Cardiac fibroblast (primary cell): ENCODE measurements at regions not wholly inside any gene's neighbourhood (a gene's known extent, or its start where the extent isn't known, plus 50 kb on each side); places are given as distances from the start of the nearest gene placed in this dataset.

Experiments
- DNase-seq, 2 donors: peaks; one replicate each; pipeline versions ENCODE4 v3.0.0 to v3.0.0-alpha.2; 2010; ENCODE audit warnings: low read depth in 2 of 2
- H3K4me3 ChIP-seq, 2 donors: replicated peaks in 1 of 2; 1 replicate in 1 of 2; 2 replicates in 1 of 2; pipeline ENCODE4 v1.5.1; 2011; ENCODE audit warnings: low read depth in 2 of 2, low read length in 2 of 2, mild to moderate bottlenecking in 2 of 2, moderate library complexity in 1 of 2
- TF ChIP-seq, protein P1 (sequence below): IDR thresholded peaks from one replicate; pipeline ENCODE4 v1.5.1; 2011; ENCODE audit warnings: low read depth, mild to moderate bottlenecking, low read length, inconsistent platforms

DNA sequence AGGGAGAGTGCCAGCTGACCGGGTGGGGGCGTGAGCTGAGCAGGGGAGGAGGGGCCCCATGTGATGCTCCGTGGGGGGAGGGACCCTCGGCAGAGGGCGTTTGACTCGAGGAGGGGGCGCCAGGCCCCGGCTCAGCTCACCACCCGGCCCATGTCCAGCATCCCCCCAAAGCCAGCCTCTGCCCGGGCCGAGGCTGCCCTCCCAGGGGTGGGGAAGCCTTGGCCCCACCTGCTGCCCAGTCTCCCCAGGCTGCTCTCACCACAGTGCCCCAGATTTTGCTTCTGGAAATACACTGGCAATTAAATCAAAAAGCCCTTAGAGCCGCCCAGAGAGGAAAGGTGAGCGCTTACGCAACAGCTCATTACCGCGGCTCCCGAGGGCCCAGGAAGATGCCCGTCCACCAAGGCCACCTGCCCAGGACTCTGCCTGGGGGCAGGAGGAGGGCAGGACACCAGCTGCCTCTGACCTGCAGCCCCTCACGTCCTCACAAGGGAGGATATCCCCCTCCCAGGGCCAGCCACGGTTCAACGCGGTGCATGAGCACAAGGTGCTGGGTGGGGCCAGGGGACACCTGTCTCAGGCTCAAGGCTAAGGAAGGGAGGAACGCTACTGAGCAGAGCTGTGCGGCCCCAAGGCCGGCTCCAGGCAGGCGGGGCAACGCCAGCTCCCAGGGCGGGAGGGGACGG, 70.0 kb upstream of the INPP5A start:
- no peak for DNase-seq
- no peak overlapping the region for H3K4me3 ChIP-seq
- TF ChIP-seq, protein P1, sequence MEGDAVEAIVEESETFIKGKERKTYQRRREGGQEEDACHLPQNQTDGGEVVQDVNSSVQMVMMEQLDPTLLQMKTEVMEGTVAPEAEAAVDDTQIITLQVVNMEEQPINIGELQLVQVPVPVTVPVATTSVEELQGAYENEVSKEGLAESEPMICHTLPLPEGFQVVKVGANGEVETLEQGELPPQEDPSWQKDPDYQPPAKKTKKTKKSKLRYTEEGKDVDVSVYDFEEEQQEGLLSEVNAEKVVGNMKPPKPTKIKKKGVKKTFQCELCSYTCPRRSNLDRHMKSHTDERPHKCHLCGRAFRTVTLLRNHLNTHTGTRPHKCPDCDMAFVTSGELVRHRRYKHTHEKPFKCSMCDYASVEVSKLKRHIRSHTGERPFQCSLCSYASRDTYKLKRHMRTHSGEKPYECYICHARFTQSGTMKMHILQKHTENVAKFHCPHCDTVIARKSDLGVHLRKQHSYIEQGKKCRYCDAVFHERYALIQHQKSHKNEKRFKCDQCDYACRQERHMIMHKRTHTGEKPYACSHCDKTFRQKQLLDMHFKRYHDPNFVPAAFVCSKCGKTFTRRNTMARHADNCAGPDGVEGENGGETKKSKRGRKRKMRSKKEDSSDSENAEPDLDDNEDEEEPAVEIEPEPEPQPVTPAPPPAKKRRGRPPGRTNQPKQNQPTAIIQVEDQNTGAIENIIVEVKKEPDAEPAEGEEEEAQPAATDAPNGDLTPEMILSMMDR, result no peak

DNA sequence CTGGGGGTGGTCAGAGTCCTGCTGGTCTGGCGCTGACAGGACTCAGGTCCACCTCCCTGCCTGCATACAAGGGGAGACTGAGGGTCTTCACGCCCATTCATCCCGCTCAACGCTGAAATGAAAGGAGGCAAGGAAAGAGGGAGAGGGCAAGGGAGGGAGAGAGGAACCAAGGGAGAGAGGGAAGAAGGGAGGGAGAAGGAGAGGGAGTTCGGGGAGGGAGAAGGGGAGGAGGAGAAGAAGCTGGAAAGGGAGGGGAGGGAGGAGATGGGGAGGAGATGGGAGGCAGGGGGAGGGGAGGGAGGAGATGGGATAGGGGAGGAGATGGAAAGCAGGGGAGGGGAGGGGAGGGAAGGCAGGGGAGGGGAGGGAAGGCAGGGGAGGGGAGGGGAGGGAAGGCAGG, 69.4 kb upstream of the INPP5A start:
- H3K4me3 ChIP-seq, result no peak overlapping the region
- TF ChIP-seq, protein P1, result no peak
- no peak for DNase-seq

DNA sequence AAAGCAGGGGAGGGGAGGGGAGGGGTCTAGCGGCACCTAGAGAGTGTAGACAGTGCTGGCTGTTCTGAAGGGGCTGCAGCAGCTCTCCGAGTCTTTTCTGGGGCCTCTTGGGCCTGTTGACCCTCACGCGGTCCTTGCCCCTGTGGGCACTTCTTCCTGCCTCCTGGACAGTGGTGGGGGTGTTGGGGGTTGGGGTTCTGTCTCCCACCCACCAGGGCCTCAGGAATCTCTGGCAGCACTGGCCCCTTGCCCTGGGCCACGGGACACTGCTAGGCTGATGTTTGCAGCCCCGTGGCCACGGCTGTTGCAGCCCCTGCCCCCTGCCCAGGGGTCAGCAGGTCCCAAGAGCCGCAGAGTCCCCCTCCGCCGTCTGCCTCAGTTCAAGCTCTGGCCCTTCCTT, 68.9 kb upstream of the INPP5A start:
- TF ChIP-seq, protein P1, result no peak
- H3K4me3 ChIP-seq, result no peak overlapping the region
- DNase-seq, result no peak

DNA sequence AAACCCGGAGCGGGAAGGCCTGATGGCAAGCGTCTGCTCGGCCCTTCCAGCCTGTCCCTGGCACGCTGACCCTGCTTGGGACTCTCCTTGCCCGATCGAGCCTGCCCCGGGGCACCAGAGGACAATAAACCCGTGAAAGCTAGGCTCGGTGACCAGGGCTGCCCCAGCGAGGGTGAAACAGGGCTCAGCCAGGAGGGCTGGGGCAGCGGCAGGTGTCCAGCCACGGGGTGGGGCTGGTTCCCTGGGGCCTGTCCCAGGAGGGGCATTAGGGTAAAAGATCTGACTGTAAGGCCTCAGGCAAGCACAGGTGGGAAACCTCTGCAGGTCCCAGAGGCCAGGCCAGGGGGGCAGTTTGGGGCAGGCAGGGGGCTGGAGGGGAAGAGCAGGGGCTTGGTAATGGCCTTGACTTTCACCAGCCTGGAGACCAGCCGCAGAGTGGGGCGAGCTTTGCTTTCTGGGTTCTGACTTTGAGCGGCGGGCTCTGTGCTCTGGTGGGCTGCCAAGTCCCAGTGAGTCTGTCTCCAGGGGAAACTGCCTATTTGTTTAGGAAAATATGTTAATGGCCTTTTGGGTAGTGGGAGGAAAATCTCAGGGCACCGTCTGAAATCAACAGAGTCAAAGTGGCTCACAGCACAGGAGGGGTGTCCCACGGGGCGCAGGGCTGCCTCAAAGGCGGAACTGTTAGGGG, 68.2 kb upstream of the INPP5A start:
- DNase-seq, result no peak
- TF ChIP-seq, protein P1, result no peak
- H3K4me3 ChIP-seq, result no peak overlapping the region

GRCh38 chr10:132470410-132471124, 67.0 kb upstream of the INPP5A start:
- no peak for DNase-seq
- TF ChIP-seq, protein P1, result no peak
- no peak overlapping the region for H3K4me3 ChIP-seq

DNA sequence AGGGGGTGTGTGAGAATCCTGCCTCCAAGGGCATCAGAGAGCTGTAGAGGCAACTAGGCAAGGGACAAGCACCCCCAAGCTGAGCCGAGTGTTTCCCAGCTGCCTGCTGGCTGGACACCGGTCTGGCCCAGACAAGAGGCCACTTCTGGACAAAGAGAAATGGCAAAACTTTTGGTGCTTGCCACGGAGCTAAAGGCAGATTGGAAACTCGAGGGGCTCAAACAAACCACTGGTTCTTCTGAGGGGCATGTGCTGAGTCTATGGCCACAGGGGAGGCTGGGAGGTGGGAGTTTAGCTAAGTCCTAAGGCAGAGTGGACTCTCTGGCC, 66.5 kb upstream of the INPP5A start:
- no peak overlapping the region for H3K4me3 ChIP-seq
- no peak for DNase-seq
- TF ChIP-seq, protein P1, result no peak
